PC-9 (cell line): ENCODE measurements at regions not wholly inside any gene's neighbourhood (a gene's known extent, or its start where the extent isn't known, plus 50 kb on each side); places are given as distances from the start of the nearest gene placed in this dataset.

ENCODE experiments used
- EZH2 ChIP-seq: fragments of 200-600 bp; sonication (generic); IDR thresholded peaks from 2 replicates; pipeline ENCODE4 v1.8.0; 2017; ENCODE audit warnings: antibody characterized with exemption, low read depth
- TF ChIP-seq, protein P1 (sequence below): fragments of 200-600 bp; sonication (generic); conservative IDR thresholded peaks from 2 replicates; pipeline ENCODE4 v1.6.1; 2017; ENCODE audit warnings: mixed run types, antibody characterized with exemption, mild to moderate bottlenecking, moderate library complexity

- TF ChIP-seq, protein P1, sequence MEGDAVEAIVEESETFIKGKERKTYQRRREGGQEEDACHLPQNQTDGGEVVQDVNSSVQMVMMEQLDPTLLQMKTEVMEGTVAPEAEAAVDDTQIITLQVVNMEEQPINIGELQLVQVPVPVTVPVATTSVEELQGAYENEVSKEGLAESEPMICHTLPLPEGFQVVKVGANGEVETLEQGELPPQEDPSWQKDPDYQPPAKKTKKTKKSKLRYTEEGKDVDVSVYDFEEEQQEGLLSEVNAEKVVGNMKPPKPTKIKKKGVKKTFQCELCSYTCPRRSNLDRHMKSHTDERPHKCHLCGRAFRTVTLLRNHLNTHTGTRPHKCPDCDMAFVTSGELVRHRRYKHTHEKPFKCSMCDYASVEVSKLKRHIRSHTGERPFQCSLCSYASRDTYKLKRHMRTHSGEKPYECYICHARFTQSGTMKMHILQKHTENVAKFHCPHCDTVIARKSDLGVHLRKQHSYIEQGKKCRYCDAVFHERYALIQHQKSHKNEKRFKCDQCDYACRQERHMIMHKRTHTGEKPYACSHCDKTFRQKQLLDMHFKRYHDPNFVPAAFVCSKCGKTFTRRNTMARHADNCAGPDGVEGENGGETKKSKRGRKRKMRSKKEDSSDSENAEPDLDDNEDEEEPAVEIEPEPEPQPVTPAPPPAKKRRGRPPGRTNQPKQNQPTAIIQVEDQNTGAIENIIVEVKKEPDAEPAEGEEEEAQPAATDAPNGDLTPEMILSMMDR = no peak
- no peak for TF ChIP-seq EZH2
These were observed 1509.4 kb downstream of the TECRL start for GRCh38 chr4:62899646-62900364.
